Activated CD8-positive, alpha-beta T cell treated with anti-CD3 and anti-CD28 coated beads, Interleukin-2, amount 10 ng/mL, durations not matched to agents 7 days and 5 days (primary cell): ENCODE measurements at regions not wholly inside any gene's neighbourhood (a gene's known extent, or its start where the extent isn't known, plus 50 kb on each side); places are given as distances from the start of the nearest gene placed in this dataset.
"Not testable (repeated sequence)": the region's sequence is repeated elsewhere in the genome, so short reads cannot be mapped to it uniquely, and the experiment has no call there.

ENCODE experiments used
- ATAC-seq: fragments of 150-1000 bp; cut with Tn5 transposase; one replicate; pipeline ENCODE4 v1.10.0; 2021; ENCODE audit warnings: moderate library complexity
- CTCF ChIA-PET: fragments of 350-600 bp; sonication (Branson Sonifier 250); formaldehyde crosslinking; loops from one replicate; lab custom pipeline; 2021; ENCODE audit warnings: antibody characterized with exemption; lab: Charles Lee
- POLR2A ChIA-PET: fragments of 350-600 bp; sonication (Branson Sonifier 250); formaldehyde crosslinking; loops from one replicate; lab custom pipeline; 2021; ENCODE audit warnings: antibody characterized with exemption; lab: Charles Lee
- DNase-seq: peaks from one replicate; pipeline ENCODE4 v3.0.0-alpha.2; 2020
- H3K27ac Mint-ChIP-seq: one replicate; pipeline ENCODE4 v1.8.0; 2021; ENCODE audit warnings: mild to moderate bottlenecking, mixed read lengths
- H3K27me3 Mint-ChIP-seq: one replicate; pipeline ENCODE4 v1.8.0; 2021; ENCODE audit warnings: low read depth, mixed read lengths
- H3K36me3 Mint-ChIP-seq: one replicate; pipeline ENCODE4 v1.8.0; 2021; ENCODE audit warnings: low read depth, mixed read lengths
- H3K4me1 Mint-ChIP-seq: one replicate; pipeline ENCODE4 v1.8.0; 2021; ENCODE audit warnings: low read depth, mixed read lengths
- H3K4me3 Mint-ChIP-seq: one replicate; pipeline ENCODE4 v1.8.0; 2021; ENCODE audit warnings: mild to moderate bottlenecking, mixed read lengths
- H3K9me3 Mint-ChIP-seq: one replicate; pipeline ENCODE4 v1.8.0; 2022; ENCODE audit warnings: mixed read lengths; ENCODE audit not compliant: insufficient read depth

DNA sequence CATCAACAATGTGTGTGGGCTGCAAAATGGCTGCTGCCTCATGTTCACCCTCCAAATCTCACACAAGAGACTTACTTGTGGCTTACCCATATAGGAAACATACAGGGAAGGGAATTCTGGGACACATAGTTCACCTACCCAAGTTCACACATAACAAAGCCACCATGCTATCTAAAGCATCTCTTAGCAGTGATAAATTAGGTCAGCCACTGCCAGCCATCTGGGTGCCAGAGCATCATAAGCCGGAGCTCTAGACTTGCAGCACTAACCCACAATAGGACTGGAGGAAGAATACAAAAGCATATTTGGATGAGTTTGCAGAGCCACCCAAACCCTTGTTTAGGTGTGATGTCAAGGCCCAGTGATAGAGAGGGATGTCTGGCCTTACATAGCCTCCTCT, 321.7 kb downstream of the SEC16B start:
- Mint-ChIP-seq H3K27ac (no peak overlapping the region), H3K36me3 (no peaks in the 10 kb centered on the region), H3K9me3 (no peaks in the 10 kb centered on the region), H3K4me1 (no peaks in the 10 kb centered on the region), H3K4me3 (no peak overlapping the region), H3K27me3 (no peaks in the 10 kb centered on the region)
- ChIA-PET POLR2A (no interaction called here), CTCF (no interaction called here)
- DNase-seq (no peak), ATAC-seq (no peak)

DNA sequence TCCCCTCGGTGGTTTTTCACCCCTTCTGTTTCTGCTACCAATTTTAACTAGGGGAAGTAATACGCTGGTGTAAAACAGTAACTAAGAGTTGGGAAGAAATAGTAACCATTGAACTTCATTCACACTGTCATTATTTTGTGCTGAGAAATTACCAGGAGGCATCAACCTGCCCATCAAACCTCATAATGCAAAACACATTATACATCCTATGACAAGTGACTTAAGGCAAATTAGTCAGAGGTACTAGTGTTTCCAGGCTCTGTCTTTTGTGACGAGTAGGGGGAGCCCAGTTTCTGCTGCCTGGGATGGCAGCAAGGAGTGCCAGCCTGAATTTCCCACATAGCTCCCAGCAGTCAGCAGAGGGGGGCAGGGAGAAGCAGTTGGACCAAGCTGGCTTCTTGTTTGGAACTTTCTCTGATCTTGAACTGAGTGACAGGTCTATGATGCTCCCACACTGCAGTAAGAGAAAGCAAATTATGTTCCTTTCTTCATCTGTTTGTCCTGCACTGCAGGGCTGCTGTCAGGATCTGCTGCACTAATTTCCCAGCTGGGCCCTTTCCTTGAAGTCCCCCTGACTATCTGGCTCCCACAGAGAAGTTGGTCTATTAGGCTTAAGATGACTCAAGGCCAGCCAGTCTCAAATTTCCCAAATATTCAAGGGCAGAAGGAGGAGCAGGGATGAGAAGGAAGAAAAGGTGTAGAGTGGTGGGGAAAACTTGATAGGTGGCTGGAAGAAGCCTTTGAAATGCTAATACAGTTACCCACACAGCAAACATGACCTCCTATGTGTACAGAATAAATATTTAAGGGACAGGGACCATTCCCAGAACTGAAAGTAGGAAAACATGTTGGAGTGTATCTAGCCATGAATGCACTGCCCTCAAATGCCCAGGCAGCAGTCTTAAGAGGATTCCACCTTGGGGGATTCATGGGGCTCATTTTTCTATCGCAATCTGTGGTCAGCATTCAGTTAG, 322.8 kb downstream of the SEC16B start:
- Mint-ChIP-seq H3K4me1 (no peaks in the 10 kb centered on the region), H3K27ac (no peak overlapping the region), H3K36me3 (no peaks in the 10 kb centered on the region), H3K27me3 (no peaks in the 10 kb centered on the region), H3K9me3 (no peaks in the 10 kb centered on the region), H3K4me3 (no peak overlapping the region)
- ChIA-PET CTCF (no interaction called here), POLR2A (no interaction called here)
- DNase-seq (no peak), ATAC-seq (no peak)

DNA sequence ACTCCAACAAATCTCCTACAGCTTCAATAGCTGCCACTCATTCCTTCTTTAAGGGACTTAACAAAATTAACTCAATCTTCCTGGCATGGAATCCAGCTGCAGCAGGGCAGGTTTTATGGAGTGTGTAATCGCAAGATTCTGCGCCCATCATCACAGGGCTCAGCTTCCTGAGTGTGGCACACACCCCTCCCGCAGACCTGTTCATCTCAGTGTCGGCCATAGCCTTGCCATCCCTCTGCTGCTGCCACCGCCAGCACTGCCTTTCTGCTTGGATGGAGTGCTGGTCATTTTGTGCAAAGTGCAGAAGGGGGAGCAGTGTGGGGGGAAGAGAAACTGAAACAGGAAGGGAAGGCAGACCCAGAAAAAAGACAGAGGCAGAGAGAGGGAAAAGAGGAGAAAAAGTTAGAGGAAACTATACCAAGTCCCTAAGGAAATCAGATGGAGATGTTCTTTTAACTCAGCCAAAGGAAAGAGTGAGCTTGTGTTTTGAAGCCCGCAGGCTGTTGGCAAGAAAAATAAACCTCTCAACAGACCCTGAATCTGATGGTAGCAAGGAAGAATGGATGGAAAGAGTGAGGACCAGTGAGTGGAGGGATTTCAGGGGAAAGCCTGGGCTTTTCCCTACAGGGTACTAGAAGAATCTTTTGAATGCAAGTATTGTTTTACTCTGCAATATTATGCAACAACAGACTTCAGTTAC, 324.2 kb downstream of the SEC16B start:
- ATAC-seq (no peak), DNase-seq (no peak)
- no peaks in the 10 kb centered on the region for H3K27me3 Mint-ChIP-seq
- H3K36me3 Mint-ChIP-seq: no peaks in the 10 kb centered on the region
- H3K9me3 Mint-ChIP-seq: no peaks in the 10 kb centered on the region
- H3K4me1 Mint-ChIP-seq: no peaks in the 10 kb centered on the region
- ChIA-PET CTCF (no interaction called here), POLR2A (interaction anchor here (0.7 kb wide), 1 partner anchor 688 kb away, joined by 3 read pairs; no protein-coding TSS in a partner anchor)
- no peak overlapping the region for H3K4me3 Mint-ChIP-seq
- H3K27ac Mint-ChIP-seq: no peak overlapping the region

DNA sequence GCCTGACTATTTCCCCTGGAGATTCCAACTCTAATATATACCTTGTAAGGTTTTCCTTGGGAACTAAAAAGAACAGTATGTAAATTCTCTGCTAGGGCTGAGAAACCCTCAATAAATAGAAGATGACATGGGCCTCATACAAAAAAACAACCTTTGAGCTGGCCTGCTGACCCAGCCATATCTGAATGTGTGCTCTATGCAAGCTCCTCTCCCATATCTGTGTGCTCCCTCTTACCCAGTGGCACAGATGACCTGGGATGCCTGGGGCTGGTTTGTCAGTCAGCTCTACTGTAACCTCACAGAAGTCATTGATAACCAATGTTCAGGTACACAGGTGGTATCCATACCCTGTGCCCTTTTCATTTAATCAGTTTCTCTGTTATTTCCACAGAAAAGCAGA, 329.2 kb downstream of the SEC16B start:
- CTCF ChIA-PET: no interaction called here
- POLR2A ChIA-PET: no interaction called here

DNA sequence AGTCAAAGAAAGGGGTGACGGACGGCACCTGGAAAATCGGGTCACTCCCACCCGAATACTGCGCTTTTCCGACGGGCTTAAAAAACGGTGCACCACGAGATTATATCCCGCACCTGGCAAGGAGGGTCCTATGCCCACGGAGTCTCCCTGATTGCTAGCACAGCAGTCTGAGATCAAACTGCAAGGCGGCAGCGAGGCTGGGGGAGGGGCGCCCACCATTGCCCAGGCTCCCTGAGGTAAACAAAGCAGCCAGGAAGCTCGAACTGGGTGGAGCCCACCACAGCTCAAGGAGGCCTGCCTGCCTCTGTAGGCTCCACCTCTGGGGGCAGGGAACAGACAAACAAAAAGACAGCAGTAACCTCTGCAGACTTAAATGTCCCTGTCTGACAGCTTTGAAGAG, 335.7 kb downstream of the SEC16B start:
- ATAC-seq, H3K4me3 Mint-ChIP-seq, POLR2A ChIA-PET, H3K4me1 Mint-ChIP-seq, CTCF ChIA-PET, DNase-seq, H3K27ac Mint-ChIP-seq, H3K9me3 Mint-ChIP-seq, H3K36me3 Mint-ChIP-seq, H3K27me3 Mint-ChIP-seq: not testable (repeated sequence)

More for the DNA sequence above, 329.2 kb downstream of the SEC16B start:
- no peaks in the 10 kb centered on the region for H3K9me3 Mint-ChIP-seq
- no peak overlapping the region for H3K27ac Mint-ChIP-seq
- H3K27me3 Mint-ChIP-seq: no peaks in the 10 kb centered on the region
- no peaks in the 10 kb centered on the region for H3K4me1 Mint-ChIP-seq
- no peaks in the 10 kb centered on the region for H3K36me3 Mint-ChIP-seq
- ATAC-seq (no peak), DNase-seq (no peak)
- H3K4me3 Mint-ChIP-seq: no peak overlapping the region

DNA sequence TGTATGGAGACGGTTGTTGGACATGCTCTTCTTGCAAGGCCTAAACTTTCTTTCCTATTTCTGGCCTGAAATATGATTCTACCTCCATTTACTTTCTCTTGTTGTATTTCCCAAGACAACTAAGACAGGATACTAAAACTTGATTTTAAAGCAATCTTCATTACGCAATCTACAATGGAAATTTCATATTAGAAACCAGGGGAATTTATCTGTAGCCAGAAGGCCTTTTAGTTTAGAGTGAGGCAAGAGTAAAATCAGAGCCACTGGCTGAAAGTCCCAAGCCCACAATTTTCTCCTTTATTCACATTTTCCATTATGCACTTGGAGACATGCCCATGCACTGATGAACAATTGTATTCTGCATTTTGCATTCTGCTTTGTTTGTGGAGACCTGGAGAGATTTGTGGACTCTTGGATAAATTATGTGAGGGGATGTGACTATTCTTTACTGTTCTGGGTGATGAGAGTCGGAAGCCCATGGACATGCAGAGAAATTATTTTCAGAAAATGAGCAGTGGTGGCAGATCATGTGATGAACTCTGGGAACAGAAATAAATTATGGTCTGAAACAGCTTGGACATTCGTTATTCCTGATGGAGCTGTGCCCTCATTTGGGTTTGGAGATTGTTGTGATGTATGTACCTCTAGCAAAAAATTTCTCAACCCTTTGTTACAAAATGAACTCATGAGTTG, 336.8 kb downstream of the SEC16B start:
- no peaks in the 10 kb centered on the region for H3K27me3 Mint-ChIP-seq
- ATAC-seq: no peak

DNA sequence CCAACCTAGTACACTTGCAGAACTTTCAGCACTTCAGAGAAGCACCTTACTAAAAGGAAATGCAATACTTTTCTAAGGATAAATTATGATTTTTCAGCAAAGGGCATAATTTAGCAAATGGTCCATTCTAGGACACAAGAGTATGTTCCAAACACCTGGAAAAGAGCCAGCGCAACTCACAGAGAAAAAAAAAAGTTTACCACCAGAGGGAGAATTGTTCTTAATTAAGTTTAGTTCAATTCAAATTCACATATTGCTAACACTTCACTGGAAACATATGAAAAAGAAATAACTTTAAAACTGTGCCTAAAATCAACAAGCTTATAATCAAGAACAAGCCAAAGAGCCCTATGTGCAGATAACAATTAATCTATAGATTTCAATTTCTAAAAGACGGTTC, 338.1 kb downstream of the SEC16B start:
- Mint-ChIP-seq H3K27ac (no peak overlapping the region), H3K36me3 (no peaks in the 10 kb centered on the region), H3K9me3 (no peaks in the 10 kb centered on the region), H3K27me3 (no peaks in the 10 kb centered on the region), H3K4me3 (no peak overlapping the region), H3K4me1 (no peaks in the 10 kb centered on the region)
- ChIA-PET POLR2A (no interaction called here), CTCF (no interaction called here)
- ATAC-seq (no peak), DNase-seq (no peak)

More for the DNA sequence above, 336.8 kb downstream of the SEC16B start:
- H3K9me3 Mint-ChIP-seq: no peaks in the 10 kb centered on the region
- H3K36me3 Mint-ChIP-seq: no peaks in the 10 kb centered on the region
- CTCF ChIA-PET: no interaction called here
- no peak overlapping the region for H3K4me3 Mint-ChIP-seq
- no peaks in the 10 kb centered on the region for H3K4me1 Mint-ChIP-seq
- DNase-seq: no peak
- no peak overlapping the region for H3K27ac Mint-ChIP-seq
- POLR2A ChIA-PET: no interaction called here

DNA sequence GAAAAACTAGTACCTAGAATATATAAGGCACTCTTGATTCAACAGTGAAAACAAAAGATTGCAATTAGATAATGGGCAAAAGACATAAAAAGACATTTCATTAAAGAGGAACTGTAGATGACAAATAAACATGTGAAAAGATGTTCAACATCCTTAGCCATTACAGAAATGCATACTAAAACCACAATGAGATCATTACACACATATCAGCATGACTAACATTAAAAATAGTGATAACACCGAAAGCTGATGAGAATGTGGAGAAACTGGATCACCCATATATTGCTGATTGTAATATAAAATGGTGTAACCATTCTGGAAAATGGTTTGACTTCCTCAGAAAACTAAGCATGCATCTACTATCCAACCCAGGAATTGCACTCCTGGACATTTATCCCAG, 340.3 kb downstream of the SEC16B start:
- H3K36me3 Mint-ChIP-seq: no peaks in the 10 kb centered on the region
- POLR2A ChIA-PET: no interaction called here
- H3K4me1 Mint-ChIP-seq: no peaks in the 10 kb centered on the region
- no peaks in the 10 kb centered on the region for H3K27me3 Mint-ChIP-seq
- H3K4me3 Mint-ChIP-seq: no peak overlapping the region
- no peaks in the 10 kb centered on the region for H3K9me3 Mint-ChIP-seq
- DNase-seq: no peak
- CTCF ChIA-PET: no interaction called here
- H3K27ac Mint-ChIP-seq: no peak overlapping the region
- no peak for ATAC-seq

DNA sequence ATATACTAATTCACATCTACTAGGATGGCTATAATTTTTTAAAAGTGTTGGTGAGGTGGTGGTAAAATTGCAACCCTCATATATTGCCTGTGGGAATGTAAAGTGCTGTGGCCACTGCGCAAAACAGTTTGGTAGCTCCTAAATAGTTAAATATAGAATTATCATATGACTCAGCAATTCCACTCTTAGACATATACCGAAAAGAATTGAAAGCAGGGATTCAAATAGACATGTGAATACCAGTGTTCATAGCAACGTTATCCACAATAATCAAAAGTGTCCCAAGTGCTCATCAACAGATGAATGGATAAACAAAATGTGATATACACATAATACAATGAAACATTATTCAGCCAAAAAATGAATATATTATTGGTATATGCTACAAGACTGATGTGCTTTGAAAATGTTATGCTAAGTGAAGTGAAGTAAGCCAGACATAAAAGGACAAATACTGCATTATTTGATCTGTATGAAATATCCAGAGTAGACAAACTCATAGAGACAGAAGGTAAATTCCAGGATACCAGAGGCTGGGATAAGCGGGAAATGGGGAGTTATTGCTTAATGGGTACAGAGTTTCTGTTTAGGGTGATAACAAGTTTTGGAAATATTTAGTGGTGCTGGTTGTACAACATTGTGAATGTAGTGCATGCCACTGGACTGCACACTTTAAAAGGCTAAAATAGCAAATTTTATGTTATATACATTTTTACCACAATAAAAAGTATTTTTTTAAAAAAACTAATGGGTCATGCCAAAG, 342.5 kb downstream of the SEC16B start:
- no peak overlapping the region for H3K27ac Mint-ChIP-seq
- H3K27me3 Mint-ChIP-seq: no peaks in the 10 kb centered on the region
- no peaks in the 10 kb centered on the region for H3K36me3 Mint-ChIP-seq
- CTCF ChIA-PET: no interaction called here
- POLR2A ChIA-PET: no interaction called here
- no peaks in the 10 kb centered on the region for H3K9me3 Mint-ChIP-seq
- DNase-seq (no peak), ATAC-seq (no peak)
- H3K4me3 Mint-ChIP-seq: no peak overlapping the region
- H3K4me1 Mint-ChIP-seq: no peaks in the 10 kb centered on the region

DNA sequence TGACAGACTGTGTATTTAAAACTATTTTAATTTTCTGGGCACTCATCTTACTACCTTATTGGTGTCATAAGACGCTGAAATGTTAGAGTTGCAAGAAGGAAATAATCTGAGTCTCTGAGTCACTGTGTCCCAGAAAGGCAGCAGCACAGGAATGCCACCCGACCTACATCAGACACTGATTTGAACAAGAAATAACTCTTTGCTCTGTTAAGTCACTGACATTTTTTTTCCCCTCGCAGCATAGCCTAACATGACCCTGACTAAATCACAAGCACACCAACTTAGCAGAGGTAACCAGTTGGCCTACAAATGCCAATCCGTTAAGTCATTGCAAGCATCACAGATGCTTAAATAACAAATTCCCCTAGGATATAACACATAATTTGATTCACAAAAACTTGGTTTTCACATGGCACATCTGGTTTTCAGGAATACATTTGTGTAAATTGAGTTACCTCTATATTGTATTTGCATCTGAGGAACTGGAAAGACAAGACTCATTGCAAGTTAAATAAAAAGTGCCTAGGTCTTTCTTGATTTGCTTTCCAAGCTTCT, 349.1 kb downstream of the SEC16B start:
- POLR2A ChIA-PET: no interaction called here

DNA sequence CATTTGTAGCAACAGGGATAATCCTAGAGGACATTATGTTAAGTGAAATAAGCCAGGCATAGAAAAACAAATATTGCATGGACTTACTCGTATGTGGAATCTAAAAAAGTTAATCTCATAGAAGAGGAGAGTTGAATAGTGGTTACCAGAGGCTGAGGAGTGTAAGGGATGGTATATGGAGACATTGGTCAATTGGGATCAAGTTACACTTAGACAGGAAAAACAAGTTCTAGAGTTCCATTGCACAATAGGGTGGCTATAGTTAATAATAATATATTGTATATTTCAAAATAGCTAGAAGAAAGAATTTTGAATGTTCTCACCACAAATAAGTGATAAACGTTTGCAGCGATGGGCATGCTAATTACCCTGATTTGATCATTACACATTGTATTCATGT, 354.6 kb downstream of the SEC16B start:
- H3K4me1 Mint-ChIP-seq: no peaks in the 10 kb centered on the region
- no peak for DNase-seq
- ChIA-PET POLR2A (no interaction called here), CTCF (no interaction called here)
- H3K9me3 Mint-ChIP-seq: no peaks in the 10 kb centered on the region
- H3K4me3 Mint-ChIP-seq: no peak overlapping the region
- no peak overlapping the region for H3K27ac Mint-ChIP-seq
- no peaks in the 10 kb centered on the region for H3K27me3 Mint-ChIP-seq
- no peak for ATAC-seq
- H3K36me3 Mint-ChIP-seq: no peaks in the 10 kb centered on the region

More for the DNA sequence above, 349.1 kb downstream of the SEC16B start:
- Mint-ChIP-seq H3K4me3 (no peak overlapping the region), H3K27me3 (no peaks in the 10 kb centered on the region), H3K36me3 (no peaks in the 10 kb centered on the region), H3K9me3 (no peaks in the 10 kb centered on the region), H3K4me1 (no peaks in the 10 kb centered on the region), H3K27ac (no peak overlapping the region)
- DNase-seq (no peak), ATAC-seq (no peak)
- CTCF ChIA-PET: no interaction called here
